HCT116 (cell line): ENCODE measurements at regions not wholly inside any gene's neighbourhood (a gene's known extent, or its start where the extent isn't known, plus 50 kb on each side); places are given as distances from the start of the nearest gene placed in this dataset.

Experiments
- ATF3 ChIP-seq: IDR thresholded peaks from 2 replicates; pipeline ENCODE4 v1.6.1; 2012
- CTCF ChIP-seq, 3 experiments: fragments of 200-600 bp in 1 of 3; sonication (generic) in 1 of 3; IDR thresholded peaks in 2 of 3; conservative IDR thresholded peaks in 1 of 3; 2 replicates each; pipeline ENCODE4 v1.5.1; 2012 to 2017; ENCODE audit warnings: low read depth in 2 of 3, low read length in 2 of 3, antibody characterized with exemption in 1 of 3, borderline replicate concordance in 1 of 3, control low read depth in 1 of 3, mild to moderate bottlenecking in 1 of 3, mixed read lengths in 1 of 3, mixed run types in 1 of 3, moderate library complexity in 1 of 3; ENCODE audit not compliant: insufficient read depth in 1 of 3
- ELF1 ChIP-seq: IDR thresholded peaks from 2 replicates; pipeline ENCODE4 v1.6.1; 2012; ENCODE audit warnings: low read depth, borderline replicate concordance
- EZH2 ChIP-seq: fragments of 200-600 bp; sonication (generic); IDR thresholded peaks from 2 replicates; pipeline ENCODE4 v1.6.1; 2017; ENCODE audit warnings: antibody characterized with exemption, mixed run types
- MAX ChIP-seq: IDR thresholded peaks from 2 replicates; pipeline ENCODE4 v1.6.1; 2012
- REST ChIP-seq: IDR thresholded peaks from 2 replicates; pipeline ENCODE4 v1.6.1; 2012; ENCODE audit warnings: low read depth

- no peak for TF ChIP-seq REST
- no peak for TF ChIP-seq CTCF (IDR thresholded peaks at IDR 0.05 in 2 of 3, conservative IDR thresholded peaks at IDR 0.05 in 1 of 3; ENCODE audit: borderline replicate concordance in 1 of 3, insufficient read depth in 1 of 3, low read depth in 2 of 3, low read length in 2 of 3)
- no peak for TF ChIP-seq EZH2
- TF ChIP-seq ELF1: no peak
- no peak for TF ChIP-seq MAX
- no peak for TF ChIP-seq ATF3
Measured at GRCh38 chr2:200242570-200242969, 63.9 kb upstream of the SPATS2L start.
